Hindlimb muscle (tissue), 1 donor: ENCODE measurements at regions not wholly inside any gene's neighbourhood (a gene's known extent, or its start where the extent isn't known, plus 50 kb on each side); places are given as distances from the start of the nearest gene placed in this dataset.
"Not testable (repeated sequence)": the region's sequence is repeated elsewhere in the genome, so short reads cannot be mapped to it uniquely, and the experiment has no call there.

ENCODE experiments used
- DNase-seq: peaks from one replicate; pipeline ENCODE4 v3.0.0-alpha.2; 2013

GRCh38 chr4:27666943-27667342, 806.3 kb downstream of the STIM2 start:
- DNase-seq: no peak

- DNase-seq: no peak
Observed at GRCh38 chr4:27668001-27668400, 807.4 kb downstream of the STIM2 start.

DNA sequence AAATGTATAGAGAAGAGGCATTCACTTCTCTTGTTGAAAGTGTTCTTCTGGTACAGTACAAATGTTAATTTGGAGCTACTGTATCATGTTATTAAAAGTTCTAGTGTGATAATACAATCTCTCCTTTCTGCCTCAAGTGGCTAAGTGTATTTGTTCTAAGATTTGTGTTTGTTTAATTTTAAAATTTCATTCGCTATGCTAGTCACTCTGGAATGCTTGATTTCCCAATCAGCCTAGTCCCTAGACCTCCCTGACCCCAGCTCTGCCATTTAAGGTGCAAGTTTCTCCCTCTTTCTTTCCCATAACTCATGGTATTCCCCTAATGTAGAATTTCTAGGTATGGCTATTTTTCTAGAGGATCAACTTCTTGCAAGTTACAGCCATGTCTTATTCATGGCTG, 817.4 kb downstream of the STIM2 start:
- no peak for DNase-seq

DNA sequence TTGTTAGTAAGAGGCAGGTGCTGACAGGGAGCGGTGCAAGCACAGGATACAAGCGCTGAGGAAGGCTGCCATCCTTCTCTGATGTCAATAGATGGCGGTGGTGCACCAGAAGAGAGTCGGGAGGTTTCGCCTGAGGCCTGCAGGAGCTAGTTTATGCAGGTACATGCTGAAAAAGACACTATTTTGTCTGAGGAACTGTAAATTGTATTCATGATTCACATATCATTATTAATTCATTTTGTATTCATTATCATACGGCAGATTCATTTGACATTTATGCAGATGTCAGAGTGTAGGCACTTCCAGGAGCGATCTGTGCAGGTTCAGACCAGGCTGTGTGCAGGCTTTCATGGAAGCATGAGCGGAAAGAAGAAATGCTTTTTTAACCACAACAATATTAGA, 824.0 kb downstream of the STIM2 start:
- DNase-seq: peak; percentile 67

GRCh38 chr4:27685091-27685490, 824.5 kb downstream of the STIM2 start:
- no peak for DNase-seq

- DNase-seq: no peak
Observed at GRCh38 chr4:27685947-27686346, 825.3 kb downstream of the STIM2 start.

GRCh38 chr4:27692158-27692557, 831.5 kb downstream of the STIM2 start:
- DNase-seq: no peak

- no peak for DNase-seq
Observed at GRCh38 chr4:27692868-27693634, 832.4 kb downstream of the STIM2 start.

DNA sequence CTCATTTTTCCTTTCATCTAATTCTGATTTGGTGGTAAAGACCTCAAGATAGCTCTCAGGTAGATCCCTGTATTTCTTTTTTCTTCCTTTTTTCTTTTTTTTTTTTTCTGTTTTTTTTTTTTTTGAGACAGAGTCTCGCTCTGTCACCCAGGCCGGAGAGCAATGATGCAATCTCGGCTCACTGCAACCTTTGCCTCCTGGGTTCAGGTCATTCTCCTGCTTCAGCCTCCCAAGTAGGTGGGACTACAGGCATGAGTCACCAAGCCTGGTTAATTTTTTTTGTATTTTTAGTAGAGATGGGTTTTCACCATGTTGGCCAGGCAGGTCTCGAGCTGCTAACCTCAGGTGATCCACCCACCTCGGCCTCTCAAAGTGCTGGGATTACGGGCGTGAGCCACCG, 835.6 kb downstream of the STIM2 start:
- DNase-seq: not testable (repeated sequence)

DNA sequence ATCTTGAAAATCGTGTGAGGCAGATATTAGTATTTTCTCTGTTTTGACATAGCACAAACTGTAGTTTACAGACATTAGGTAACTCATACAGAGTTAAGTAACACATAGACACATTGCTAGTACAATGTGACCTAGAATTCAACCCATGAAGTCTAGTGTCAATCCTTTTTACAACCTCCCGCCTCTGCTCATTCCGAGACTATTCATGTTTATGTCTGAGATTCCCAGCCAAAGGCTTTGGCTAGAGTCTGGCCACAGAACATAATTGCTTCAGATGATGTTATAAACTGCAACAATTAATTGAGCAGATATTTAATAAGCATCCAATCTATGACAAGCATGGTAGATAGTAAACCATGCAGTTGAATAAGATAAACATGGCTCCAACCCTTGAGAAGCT, 841.0 kb downstream of the STIM2 start:
- DNase-seq: no peak

DNA sequence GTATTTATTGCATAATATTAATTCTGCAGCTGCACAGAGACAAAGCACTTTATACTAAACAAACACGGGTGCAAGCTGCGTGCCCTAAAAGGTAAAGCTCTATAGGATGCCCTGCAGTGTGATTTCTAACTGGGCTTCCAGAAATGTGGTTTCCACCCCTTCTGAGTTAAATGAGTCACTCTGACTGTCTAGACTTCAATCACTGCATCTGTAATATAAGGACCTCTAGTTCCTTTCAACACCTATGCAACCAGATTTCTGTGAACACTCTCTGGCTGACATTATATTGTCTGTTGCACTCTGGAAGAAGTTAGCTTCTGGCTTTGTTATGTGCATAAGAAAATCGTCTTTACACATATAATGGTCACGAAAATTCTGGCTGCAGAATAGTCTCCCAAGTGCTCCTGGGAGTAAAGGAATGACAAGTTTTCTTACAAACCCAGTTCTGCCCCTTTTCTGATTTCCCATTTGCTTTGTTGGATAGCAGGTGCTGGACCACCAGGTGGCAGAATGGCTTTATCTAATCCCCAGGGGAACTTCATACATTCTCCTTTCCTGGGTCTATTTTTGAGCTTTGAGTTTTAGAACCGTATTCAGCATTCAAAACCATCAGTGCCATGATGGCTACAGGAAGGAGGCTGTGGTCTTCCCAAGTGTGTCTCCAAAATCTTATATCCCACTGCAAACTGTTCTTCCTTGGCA, 842.2 kb downstream of the STIM2 start:
- no peak for DNase-seq

DNA sequence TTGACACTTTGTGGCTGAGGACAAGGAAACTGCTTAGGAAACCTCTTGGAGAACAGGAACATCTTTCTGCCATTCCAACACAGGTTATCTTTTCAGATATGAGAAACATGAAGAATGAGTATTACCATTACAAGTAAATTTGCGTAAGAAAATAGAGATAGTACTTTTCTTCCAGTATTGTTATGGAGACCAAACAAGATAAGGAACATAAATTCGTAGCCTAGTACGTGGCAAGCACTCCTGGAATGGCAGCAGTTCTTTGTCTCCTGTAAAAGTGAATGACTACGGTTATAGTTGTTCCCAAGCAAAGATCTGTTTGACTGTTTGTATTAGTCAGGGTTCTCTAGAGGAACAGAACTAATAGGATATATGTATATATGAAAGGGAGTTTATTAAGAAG, 843.1 kb downstream of the STIM2 start:
- DNase-seq: no peak

- DNase-seq: no peak
Observed at GRCh38 chr4:27711041-27711440, 850.4 kb downstream of the STIM2 start.

DNA sequence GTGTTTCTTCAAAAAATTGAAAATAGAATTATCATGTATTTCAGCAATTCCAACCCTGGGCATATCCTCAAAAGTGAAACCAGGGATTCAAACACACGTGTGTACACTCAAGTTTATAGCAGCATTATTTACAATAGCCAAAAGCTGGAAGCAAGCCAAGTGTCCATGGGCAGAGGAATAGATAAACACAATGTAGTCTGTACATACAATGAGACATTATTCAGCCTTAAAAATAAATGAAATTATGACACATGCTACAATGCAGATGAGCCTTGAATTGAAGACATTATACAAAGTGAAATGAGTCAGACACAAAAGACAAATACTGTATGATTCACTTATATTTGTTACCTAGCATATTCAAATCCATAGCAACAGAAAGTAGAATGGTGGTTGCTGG, 853.4 kb downstream of the STIM2 start:
- DNase-seq: no peak

DNA sequence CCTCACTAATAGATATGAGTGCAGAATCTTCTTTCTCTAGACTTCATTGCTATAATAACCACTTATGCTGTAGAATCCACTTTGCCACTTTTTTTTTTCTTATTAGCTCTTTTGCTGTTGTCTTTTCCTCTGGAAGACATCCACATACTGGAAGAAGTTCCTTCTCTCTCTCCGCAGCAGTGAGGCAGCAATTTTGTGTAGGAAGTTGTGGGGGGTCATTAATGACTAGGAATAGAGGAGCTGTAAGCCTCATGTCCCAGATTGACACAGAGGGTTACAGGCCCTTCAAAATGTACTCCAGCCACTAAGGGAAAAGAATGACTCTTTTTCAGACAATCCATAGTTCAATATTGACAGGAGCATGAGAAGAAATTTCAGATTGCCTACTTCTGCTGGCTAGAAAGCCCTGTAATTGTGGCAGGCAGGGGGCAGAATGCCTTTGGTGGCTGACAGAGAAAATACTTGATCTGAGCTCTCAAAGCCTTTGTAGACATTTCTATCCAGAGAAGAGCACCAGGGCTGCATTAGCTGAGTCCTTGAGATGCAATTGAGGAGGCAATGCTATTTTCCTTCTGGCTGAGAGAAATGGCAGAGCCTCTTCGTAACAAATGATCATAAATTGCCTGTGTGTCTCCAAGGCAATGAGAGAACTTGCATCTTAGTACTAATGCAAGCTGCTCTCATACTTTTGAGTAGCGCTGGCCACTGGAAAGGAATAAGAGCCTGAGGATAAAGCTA, 856.2 kb downstream of the STIM2 start:
- DNase-seq: no peak

DNA sequence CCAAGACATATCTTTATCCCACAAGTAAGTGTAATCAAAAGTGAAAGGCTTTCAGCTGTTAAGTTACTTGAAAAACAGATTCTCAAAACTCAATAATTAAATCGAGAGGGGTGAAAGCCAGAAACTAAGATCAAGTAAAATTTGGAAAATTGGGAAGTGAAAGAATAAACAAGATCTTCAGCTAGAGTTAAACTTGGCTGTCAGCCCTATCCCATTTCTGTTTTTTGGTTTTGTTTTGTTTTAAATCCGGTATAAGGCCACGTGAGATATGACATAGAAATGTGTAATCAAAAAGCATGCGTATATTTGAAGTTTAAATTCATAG, 856.8 kb downstream of the STIM2 start:
- DNase-seq: no peak

GRCh38 chr4:27720010-27720766, 859.5 kb downstream of the STIM2 start:
- DNase-seq: no peak

DNA sequence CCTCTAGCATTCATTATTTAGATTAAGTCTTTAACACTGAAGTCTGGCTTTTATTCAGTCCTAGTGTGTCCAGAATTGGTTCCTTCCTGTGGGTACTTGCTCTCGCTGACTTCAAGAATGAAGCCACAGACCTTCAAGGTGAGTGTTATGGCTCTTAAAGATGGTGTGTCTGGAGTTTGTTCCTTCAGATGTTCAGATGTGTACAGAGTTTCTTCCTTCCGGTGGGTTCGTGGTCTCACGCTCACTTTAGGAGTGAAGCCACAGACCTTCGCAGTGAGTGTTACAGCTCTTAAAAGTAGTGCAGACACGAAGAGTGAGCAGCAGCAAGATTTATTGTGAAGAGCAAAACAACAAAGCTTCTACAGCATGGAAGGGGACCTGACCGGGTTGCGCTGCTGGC, 860.6 kb downstream of the STIM2 start:
- no peak for DNase-seq

- no peak for DNase-seq
Observed at GRCh38 chr4:27728892-27729291, 868.3 kb downstream of the STIM2 start.

DNA sequence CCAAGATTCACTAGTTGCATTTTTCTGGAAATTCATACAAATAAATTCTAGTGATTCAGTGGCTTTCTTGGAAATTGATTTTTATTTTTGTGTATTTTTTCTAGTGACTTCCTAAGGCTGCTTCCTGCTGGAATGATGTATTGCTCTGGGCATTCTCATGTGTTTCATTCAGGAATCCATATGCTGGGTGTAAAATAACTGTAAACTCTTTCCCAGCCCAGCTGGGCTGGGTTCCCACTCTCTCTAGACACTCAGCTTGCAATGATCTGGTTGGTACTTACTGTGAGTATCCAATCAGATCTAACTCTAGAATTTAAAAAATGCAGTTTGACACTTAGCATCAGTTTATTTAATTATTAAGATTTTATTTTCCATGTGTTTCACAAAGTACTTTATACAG, 882.2 kb downstream of the STIM2 start:
- DNase-seq: peak; percentile 19

- peak; percentile 71 for DNase-seq
Observed at GRCh38 chr4:27759611-27760575, 899.3 kb downstream of the STIM2 start.
